Fibroblast of villous mesenchyme (primary cell): ENCODE measurements at regions not wholly inside any gene's neighbourhood (a gene's known extent, or its start where the extent isn't known, plus 50 kb on each side); places are given as distances from the start of the nearest gene placed in this dataset.

Experiments used
- DNase-seq: peaks from one replicate; pipeline ENCODE4 v3.0.0-alpha.2; 2010; ENCODE audit warnings: low read depth
- H3K4me3 ChIP-seq: 2 replicates; pipeline ENCODE4 v1.5.1; 2011; ENCODE audit warnings: low read depth, mild to moderate bottlenecking, low read length
- TF ChIP-seq, protein P1 (sequence below): IDR thresholded peaks from 2 replicates; pipeline ENCODE4 v1.5.1; 2012; ENCODE audit warnings: low read depth, mild to moderate bottlenecking, low read length; ENCODE audit not compliant: insufficient read depth

DNA sequence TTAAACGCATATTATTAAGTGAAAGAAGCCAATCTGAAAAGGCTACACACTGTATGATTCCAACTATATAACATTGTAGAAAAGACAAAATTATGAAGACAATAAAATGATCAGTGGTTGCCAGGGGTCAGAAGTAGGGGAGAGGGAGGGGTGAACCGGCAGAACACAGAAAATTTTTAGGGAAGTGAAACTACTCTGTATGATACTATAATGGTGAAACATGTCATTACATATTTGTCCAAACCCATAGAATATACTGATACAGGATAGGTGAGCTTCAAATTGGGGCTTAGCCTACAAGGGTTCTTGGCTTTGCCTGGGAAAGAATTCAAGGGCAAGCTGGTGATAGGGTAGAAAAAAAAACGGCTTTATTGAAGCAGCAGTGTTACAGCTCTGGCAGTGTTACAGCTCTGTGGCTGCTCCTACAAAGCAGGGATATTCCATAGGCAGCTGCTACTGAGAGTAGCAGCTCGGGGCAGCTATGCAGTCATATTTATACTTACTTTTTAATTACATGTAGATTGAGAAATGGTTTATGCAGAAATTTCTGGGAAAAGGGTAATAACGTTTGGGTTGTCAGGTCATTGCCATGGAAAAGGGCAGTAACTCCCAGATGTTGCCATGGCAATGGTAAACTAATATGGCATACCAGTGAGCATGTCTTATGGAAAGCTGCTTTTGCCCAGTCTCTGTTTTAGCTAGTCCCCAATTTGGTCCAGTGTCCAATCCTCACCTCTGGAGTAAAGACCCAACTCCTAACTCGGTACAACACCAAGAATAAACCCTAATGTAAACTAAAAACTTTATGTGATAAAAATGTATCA, 125.1 kb upstream of the SLC25A36 start:
- H3K4me3 ChIP-seq = no peak overlapping the region
- no peak for DNase-seq
- TF ChIP-seq, protein P1, sequence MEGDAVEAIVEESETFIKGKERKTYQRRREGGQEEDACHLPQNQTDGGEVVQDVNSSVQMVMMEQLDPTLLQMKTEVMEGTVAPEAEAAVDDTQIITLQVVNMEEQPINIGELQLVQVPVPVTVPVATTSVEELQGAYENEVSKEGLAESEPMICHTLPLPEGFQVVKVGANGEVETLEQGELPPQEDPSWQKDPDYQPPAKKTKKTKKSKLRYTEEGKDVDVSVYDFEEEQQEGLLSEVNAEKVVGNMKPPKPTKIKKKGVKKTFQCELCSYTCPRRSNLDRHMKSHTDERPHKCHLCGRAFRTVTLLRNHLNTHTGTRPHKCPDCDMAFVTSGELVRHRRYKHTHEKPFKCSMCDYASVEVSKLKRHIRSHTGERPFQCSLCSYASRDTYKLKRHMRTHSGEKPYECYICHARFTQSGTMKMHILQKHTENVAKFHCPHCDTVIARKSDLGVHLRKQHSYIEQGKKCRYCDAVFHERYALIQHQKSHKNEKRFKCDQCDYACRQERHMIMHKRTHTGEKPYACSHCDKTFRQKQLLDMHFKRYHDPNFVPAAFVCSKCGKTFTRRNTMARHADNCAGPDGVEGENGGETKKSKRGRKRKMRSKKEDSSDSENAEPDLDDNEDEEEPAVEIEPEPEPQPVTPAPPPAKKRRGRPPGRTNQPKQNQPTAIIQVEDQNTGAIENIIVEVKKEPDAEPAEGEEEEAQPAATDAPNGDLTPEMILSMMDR = no peak

DNA sequence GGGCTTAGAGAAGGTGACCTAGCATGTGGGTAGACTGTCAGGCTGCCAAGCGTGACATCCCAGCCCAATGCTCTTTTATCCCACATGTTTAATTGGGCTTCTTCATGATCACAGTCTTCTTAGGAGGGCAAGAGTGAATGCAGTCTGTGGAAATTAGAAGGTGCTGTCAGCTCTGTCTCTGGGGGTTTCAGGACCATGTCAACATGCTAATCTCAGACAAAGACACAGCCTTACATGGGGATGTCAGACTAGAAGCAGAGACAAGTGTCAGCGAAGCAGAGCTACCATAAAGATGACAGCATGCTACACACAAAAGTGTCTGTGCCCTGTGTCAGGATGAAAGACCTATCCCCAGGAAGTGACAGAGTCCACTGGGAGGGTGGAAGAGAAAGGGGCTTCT, 120.1 kb upstream of the SLC25A36 start:
- H3K4me3 ChIP-seq = no peak overlapping the region
- TF ChIP-seq, protein P1 = no peak
- no peak for DNase-seq

DNA sequence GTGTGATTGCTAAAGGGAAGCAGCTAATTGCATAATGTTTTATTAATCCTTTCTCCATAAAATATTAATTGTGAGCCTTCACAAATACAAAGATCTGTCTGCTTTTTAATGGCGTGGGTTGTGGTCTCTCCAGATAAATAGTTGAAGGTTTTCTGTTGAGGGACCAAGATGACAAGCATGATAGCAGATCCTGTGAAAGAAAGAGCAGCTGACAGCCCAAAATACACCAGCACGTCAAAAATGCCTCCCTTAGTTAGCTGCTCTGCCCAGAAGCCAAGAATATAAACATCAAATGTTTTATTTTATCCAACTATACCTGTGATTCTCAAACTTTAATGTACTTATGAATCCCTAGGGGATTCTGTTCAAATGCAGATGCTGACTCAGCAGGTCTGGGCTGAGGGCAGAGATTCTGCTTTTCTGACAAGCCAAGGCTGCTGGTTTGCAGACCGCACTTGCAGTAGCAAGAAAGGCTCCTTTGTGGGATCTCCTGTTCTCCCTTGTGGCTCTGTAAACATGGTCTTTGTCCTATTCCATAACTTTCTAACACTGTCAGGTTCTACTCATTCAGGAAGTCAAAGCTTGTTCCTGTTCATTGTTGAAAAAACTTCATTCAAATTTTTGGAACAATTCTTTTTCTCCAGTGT, 119.1 kb upstream of the SLC25A36 start:
- TF ChIP-seq, protein P1 = no peak
- DNase-seq = no peak

DNA sequence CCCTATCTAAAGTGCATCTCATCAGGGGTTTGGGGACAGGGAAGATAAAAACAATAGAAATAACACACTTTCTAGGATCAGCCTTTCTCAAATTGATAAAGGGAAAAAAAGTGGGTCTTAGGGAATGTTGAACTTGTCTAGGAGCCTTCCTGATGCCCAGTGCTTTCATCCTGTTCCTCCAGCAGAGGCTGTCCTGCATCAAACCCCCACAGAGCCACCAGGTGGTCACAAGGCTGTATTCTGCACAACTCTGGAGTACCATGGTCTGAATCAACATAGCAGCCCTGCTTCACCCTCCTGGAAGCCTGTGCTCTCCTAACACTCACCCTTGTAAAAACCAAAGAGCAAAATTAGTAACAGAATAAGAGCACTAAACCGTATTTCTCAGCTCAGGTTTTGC, 118.5 kb upstream of the SLC25A36 start:
- TF ChIP-seq, protein P1 = no peak
- no peak for DNase-seq
- no peak overlapping the region for H3K4me3 ChIP-seq

More for the DNA sequence above, 119.1 kb upstream of the SLC25A36 start:
- H3K4me3 ChIP-seq = no peak overlapping the region

DNA sequence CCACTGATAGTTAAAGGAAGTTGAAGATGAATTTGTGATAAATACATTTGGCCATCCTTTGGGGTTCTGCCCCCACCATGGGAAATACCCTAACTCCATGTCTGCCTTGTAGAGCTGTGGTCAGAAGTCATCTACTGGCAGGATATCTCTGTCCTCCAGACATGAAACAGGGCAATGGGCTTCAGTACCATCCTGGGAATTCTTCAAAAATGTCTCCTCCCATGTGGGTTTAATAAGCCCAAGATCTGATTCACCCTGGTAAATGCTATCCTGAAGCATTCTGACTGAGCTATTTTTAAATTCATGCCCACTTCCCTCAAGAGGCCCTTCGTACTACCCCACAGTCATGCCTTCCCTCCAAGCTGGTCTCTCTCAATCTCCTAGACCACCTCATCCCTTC, 113.7 kb upstream of the SLC25A36 start:
- H3K4me3 ChIP-seq = no peak overlapping the region
- DNase-seq = no peak
- TF ChIP-seq, protein P1 = no peak

DNA sequence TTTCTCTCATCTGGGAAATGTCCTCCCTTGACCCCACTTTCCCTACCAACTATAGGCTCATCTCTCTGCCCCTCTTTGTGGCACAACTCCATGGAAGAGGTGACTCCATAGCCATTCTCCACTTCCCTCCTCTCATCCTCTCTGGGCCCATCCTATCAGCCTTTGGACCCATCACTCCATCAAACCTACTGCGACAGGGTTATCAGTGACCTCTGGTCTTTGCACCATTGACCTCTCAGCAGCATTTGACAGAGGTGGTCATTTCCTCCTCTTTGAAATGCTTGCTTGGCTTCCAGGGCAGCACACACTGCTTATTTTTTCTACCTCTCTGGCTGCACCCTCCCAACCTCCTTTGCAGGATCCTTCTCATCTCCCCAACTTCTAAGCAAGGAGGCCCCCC, 113.1 kb upstream of the SLC25A36 start:
- DNase-seq = no peak
- no peak overlapping the region for H3K4me3 ChIP-seq
- TF ChIP-seq, protein P1 = no peak

DNA sequence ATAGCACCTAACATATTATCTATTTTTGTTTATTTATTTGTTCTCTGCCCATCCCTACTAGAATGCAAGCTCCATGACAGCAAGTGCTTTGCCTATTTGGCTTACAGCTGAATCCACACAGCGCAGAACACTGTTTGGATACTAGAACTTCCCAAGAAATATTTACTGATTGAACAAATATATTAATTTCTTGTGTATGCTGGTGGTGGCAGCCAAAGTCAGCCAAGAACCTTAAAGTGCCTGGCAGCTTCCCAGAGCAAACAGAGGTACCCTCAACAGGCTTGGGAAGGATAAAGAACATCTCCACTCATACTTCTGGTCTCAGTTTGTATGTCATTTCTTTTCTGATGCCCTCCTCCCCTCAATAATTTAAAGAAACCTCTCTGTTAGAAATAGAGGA, 111.8 kb upstream of the SLC25A36 start:
- DNase-seq = no peak
- H3K4me3 ChIP-seq = no peak overlapping the region
- TF ChIP-seq, protein P1 = no peak
